ENCODE measurements at regions not wholly inside any gene's neighbourhood (a gene's known extent, or its start where the extent isn't known, plus 50 kb on each side); places are given as distances from the start of the nearest gene placed in this dataset.

DNA sequence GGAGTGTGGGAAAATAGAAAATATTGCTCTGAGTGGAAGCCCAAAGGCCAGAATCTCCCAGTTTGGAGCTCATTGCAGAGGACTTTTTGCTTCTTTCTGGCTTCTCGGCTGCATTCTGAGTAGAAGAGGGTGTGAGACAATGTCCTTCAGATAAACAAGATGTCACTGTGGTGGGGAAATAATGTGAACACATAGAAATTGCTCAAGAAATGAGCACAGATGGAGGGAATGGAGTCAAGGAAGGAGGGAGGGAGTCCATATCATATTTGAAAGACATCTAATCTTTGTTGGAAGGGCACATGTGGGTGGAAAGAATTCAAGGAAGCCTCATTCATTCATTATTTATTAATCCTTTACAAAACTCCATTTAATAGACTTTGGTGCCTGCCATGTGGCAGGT, 145.3 kb downstream of the FAM43A start:
- no peak for TF ChIP-seq EZH2phosphoT487 (IDR thresholded peaks at IDR 0.05; ENCODE audit: borderline replicate concordance)
- no peak for TF ChIP-seq CTCF (conservative IDR thresholded peaks at IDR 0.05; ENCODE audit: low read length)
- no peak overlapping the region for H3K4me3 ChIP-seq (ENCODE audit: low read length, poor library complexity, severe bottlenecking)
- H2AFZ ChIP-seq (ENCODE audit: low read length) = no peak overlapping the region
- no peaks in the 10 kb centered on the region for H3K36me3 ChIP-seq (ENCODE audit: insufficient read depth, low read length)
- H4K20me1 ChIP-seq (ENCODE audit: insufficient read depth, low read length, poor library complexity, severe bottlenecking) = no peaks in the 10 kb centered on the region
- H3K4me2 ChIP-seq (ENCODE audit: low read depth, low read length, poor library complexity, severe bottlenecking) = no peak overlapping the region
- no peaks in the 10 kb centered on the region for H3K79me2 ChIP-seq (ENCODE audit: insufficient read depth, low read length)
- no peaks in the 10 kb centered on the region for H3K9me2 ChIP-seq (replicated peaks; ENCODE audit: low read depth, low read length)
- no peaks in the 10 kb centered on the region for H3K9me3 ChIP-seq (ENCODE audit: insufficient read depth, low read depth, low read length)
- no peaks in the 10 kb centered on the region for H3K27me3 ChIP-seq (ENCODE audit: insufficient read depth, low read length, poor library complexity, severe bottlenecking)
- H3K9ac ChIP-seq (ENCODE audit: low read depth, low read length, poor library complexity, severe bottlenecking) = no peak overlapping the region
- no peaks in the 10 kb centered on the region for H3F3A ChIP-seq (ENCODE audit: low read depth)
- no peaks in the 10 kb centered on the region for H3K4me1 ChIP-seq (ENCODE audit: insufficient read depth, low read length, poor library complexity, severe bottlenecking)

- H3K27me3 ChIP-seq (ENCODE audit: insufficient read depth, low read length, poor library complexity, severe bottlenecking) = no peaks in the 10 kb centered on the region
- H3K9ac ChIP-seq (ENCODE audit: low read depth, low read length, poor library complexity, severe bottlenecking) = no peak overlapping the region
- H3K4me2 ChIP-seq (ENCODE audit: low read depth, low read length, poor library complexity, severe bottlenecking) = no peak overlapping the region
- H2AFZ ChIP-seq (ENCODE audit: low read length) = no peak overlapping the region
- no peaks in the 10 kb centered on the region for H3K79me2 ChIP-seq (ENCODE audit: insufficient read depth, low read length)
- H3F3A ChIP-seq (ENCODE audit: low read depth) = no peaks in the 10 kb centered on the region
- TF ChIP-seq EZH2phosphoT487 (IDR thresholded peaks at IDR 0.05; ENCODE audit: borderline replicate concordance) (no peak), CTCF (conservative IDR thresholded peaks at IDR 0.05; ENCODE audit: low read length) (no peak)
- no peaks in the 10 kb centered on the region for H3K9me2 ChIP-seq (replicated peaks; ENCODE audit: low read depth, low read length)
- no peaks in the 10 kb centered on the region for H3K4me1 ChIP-seq (ENCODE audit: insufficient read depth, low read length, poor library complexity, severe bottlenecking)
- no peaks in the 10 kb centered on the region for H3K36me3 ChIP-seq (ENCODE audit: insufficient read depth, low read length)
- no peaks in the 10 kb centered on the region for H3K9me3 ChIP-seq (ENCODE audit: insufficient read depth, low read depth, low read length)
- no peaks in the 10 kb centered on the region for H4K20me1 ChIP-seq (ENCODE audit: insufficient read depth, low read length, poor library complexity, severe bottlenecking)
- H3K4me3 ChIP-seq (ENCODE audit: low read length, poor library complexity, severe bottlenecking) = no peak overlapping the region
Observed at GRCh38 chr3:194832346-194833104, 146.8 kb downstream of the FAM43A start.

DNA sequence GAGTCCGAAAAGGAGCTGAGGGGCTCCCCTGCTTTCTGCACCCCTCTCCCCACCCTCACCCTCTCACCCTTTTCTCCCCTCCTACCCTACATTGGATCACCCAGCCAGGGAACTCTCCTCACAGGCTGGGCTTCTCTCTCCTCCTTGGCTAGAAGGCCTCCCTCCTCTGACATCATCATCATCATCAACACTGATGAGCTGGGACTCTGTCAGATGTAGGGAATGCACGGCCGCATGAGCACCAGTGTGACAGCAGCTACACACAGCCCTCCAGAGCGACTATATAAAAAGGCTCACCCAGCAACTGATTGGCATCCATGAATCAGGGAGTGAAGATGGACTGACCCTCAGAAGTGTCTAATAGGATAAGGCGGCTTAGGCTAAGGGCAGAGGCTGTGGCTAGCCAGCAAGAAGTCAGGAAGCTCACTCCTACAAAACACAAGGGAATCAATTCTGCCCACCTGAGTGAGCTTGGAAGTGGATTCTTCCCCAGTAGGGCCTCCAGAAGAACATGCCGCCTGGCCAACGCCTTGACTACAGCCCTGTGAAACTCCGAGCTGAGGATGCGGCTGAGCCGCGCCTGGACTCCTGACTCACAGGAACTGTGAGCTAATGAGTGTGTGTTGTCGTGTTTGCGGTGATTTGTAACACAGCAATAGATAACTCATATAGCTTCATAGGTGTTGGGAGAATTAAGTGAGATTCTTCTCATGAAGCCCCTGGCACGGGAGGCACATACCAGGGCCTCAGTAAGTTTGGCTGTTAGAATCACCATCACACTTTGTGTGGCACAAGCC, 147.6 kb downstream of the FAM43A start:
- no peak overlapping the region for H3K9ac ChIP-seq (ENCODE audit: low read depth, low read length, poor library complexity, severe bottlenecking)
- no peaks in the 10 kb centered on the region for H3K4me1 ChIP-seq (ENCODE audit: insufficient read depth, low read length, poor library complexity, severe bottlenecking)

More for the DNA sequence above, 147.6 kb downstream of the FAM43A start:
- no peaks in the 10 kb centered on the region for H3K79me2 ChIP-seq (ENCODE audit: insufficient read depth, low read length)
- H3K36me3 ChIP-seq (ENCODE audit: insufficient read depth, low read length) = no peaks in the 10 kb centered on the region
- no peaks in the 10 kb centered on the region for H4K20me1 ChIP-seq (ENCODE audit: insufficient read depth, low read length, poor library complexity, severe bottlenecking)
- H2AFZ ChIP-seq (ENCODE audit: low read length) = no peak overlapping the region
- H3K9me3 ChIP-seq (ENCODE audit: insufficient read depth, low read depth, low read length) = no peaks in the 10 kb centered on the region
- H3K9me2 ChIP-seq (replicated peaks; ENCODE audit: low read depth, low read length) = no peaks in the 10 kb centered on the region
- H3K4me3 ChIP-seq (ENCODE audit: low read length, poor library complexity, severe bottlenecking) = no peak overlapping the region
- H3K27me3 ChIP-seq (ENCODE audit: insufficient read depth, low read length, poor library complexity, severe bottlenecking) = no peaks in the 10 kb centered on the region
- H3F3A ChIP-seq (ENCODE audit: low read depth) = no peaks in the 10 kb centered on the region
- H3K4me2 ChIP-seq (ENCODE audit: low read depth, low read length, poor library complexity, severe bottlenecking) = no peak overlapping the region
- no peak for TF ChIP-seq EZH2phosphoT487 (IDR thresholded peaks at IDR 0.05; ENCODE audit: borderline replicate concordance)
- no peak for TF ChIP-seq CTCF (conservative IDR thresholded peaks at IDR 0.05; ENCODE audit: low read length)

Measured in Loucy (cell line).